ENCODE measurements at regions not wholly inside any gene's neighbourhood (a gene's known extent, or its start where the extent isn't known, plus 50 kb on each side); places are given as distances from the start of the nearest gene placed in this dataset.

- no peak overlapping the region for H2AFZ ChIP-seq
- no peaks in the 10 kb centered on the region for H3K27me3 ChIP-seq (ENCODE audit: control insufficient read depth, insufficient read depth, low read length)
- no peaks in the 10 kb centered on the region for H3K79me2 ChIP-seq
- no peak overlapping the region for H3K27ac ChIP-seq
- no peaks in the 10 kb centered on the region for H3K36me3 ChIP-seq (ENCODE audit: control insufficient read depth, insufficient read depth, low read length)
- no peak overlapping the region for H3K4me2 ChIP-seq (ENCODE audit: low read length)
- no peak overlapping the region for H3K4me3 ChIP-seq (ENCODE audit: low read depth, low read length)
- no peak overlapping the region for H3K9ac ChIP-seq
- H3K9me3 ChIP-seq (ENCODE audit: control insufficient read depth, low read length) = no peaks in the 10 kb centered on the region
- TF ChIP-seq CTCF (IDR thresholded peaks at IDR 0.05) = no peak
- no peaks in the 10 kb centered on the region for H3K4me1 ChIP-seq
These were observed 337.0 kb downstream of the PDGFC start for GRCh38 chr4:156634612-156635011.

- no peak overlapping the region for H3K4me2 ChIP-seq (ENCODE audit: low read length)
- no peaks in the 10 kb centered on the region for H3K27me3 ChIP-seq (ENCODE audit: control insufficient read depth, insufficient read depth, low read length)
- H3K4me3 ChIP-seq (ENCODE audit: low read depth, low read length) = no peak overlapping the region
- no peaks in the 10 kb centered on the region for H3K4me1 ChIP-seq
- no peak overlapping the region for H3K27ac ChIP-seq
- H3K79me2 ChIP-seq = no peaks in the 10 kb centered on the region
- H3K36me3 ChIP-seq (ENCODE audit: control insufficient read depth, insufficient read depth, low read length) = no peaks in the 10 kb centered on the region
- H3K9me3 ChIP-seq (ENCODE audit: control insufficient read depth, low read length) = no peaks in the 10 kb centered on the region
- no peak overlapping the region for H2AFZ ChIP-seq
- TF ChIP-seq CTCF (IDR thresholded peaks at IDR 0.05) = no peak
- no peak overlapping the region for H3K9ac ChIP-seq
These were observed 337.8 kb downstream of the PDGFC start for GRCh38 chr4:156633847-156634246.

- no peaks in the 10 kb centered on the region for H3K79me2 ChIP-seq
- TF ChIP-seq CTCF (IDR thresholded peaks at IDR 0.05) = no peak
- no peaks in the 10 kb centered on the region for H3K9me3 ChIP-seq (ENCODE audit: control insufficient read depth, low read length)
These were observed 342.7 kb downstream of the PDGFC start for GRCh38 chr4:156628858-156629257.

GRCh38 chr4:156623376-156623775, 348.2 kb downstream of the PDGFC start:
- H3K4me3 ChIP-seq (ENCODE audit: low read depth, low read length) = no peak overlapping the region
- TF ChIP-seq CTCF (IDR thresholded peaks at IDR 0.05) = no peak
- H3K9me3 ChIP-seq (ENCODE audit: control insufficient read depth, low read length) = no peaks in the 10 kb centered on the region
- no peak overlapping the region for H2AFZ ChIP-seq
- H3K27ac ChIP-seq = no peak overlapping the region
- no peak overlapping the region for H3K4me2 ChIP-seq (ENCODE audit: low read length)
- H3K79me2 ChIP-seq = no peaks in the 10 kb centered on the region
- H3K36me3 ChIP-seq (ENCODE audit: control insufficient read depth, insufficient read depth, low read length) = no peaks in the 10 kb centered on the region
- H3K4me1 ChIP-seq = no peaks in the 10 kb centered on the region
- H3K9ac ChIP-seq = no peak overlapping the region
- H3K27me3 ChIP-seq (ENCODE audit: control insufficient read depth, insufficient read depth, low read length) = no peaks in the 10 kb centered on the region

More at GRCh38 chr4:156628858-156629257, 342.7 kb downstream of the PDGFC start:
- H3K27me3 ChIP-seq (ENCODE audit: control insufficient read depth, insufficient read depth, low read length) = no peaks in the 10 kb centered on the region
- no peak overlapping the region for H3K27ac ChIP-seq
- no peaks in the 10 kb centered on the region for H3K4me1 ChIP-seq
- no peak overlapping the region for H3K4me2 ChIP-seq (ENCODE audit: low read length)
- no peak overlapping the region for H3K9ac ChIP-seq
- H3K36me3 ChIP-seq (ENCODE audit: control insufficient read depth, insufficient read depth, low read length) = no peaks in the 10 kb centered on the region
- H2AFZ ChIP-seq = no peak overlapping the region
- H3K4me3 ChIP-seq (ENCODE audit: low read depth, low read length) = no peak overlapping the region

GRCh38 chr4:156620786-156621185, 350.8 kb downstream of the PDGFC start:
- no peak for TF ChIP-seq CTCF (IDR thresholded peaks at IDR 0.05)
- Histone ChIP-seq H3K79me2 (no peaks in the 10 kb centered on the region), H3K27ac (no peak overlapping the region), H2AFZ (no peak overlapping the region), H3K36me3 (ENCODE audit: control insufficient read depth, insufficient read depth, low read length) (no peaks in the 10 kb centered on the region), H3K9ac (no peak overlapping the region), H3K27me3 (ENCODE audit: control insufficient read depth, insufficient read depth, low read length) (no peaks in the 10 kb centered on the region), H3K9me3 (ENCODE audit: control insufficient read depth, low read length) (no peaks in the 10 kb centered on the region), H3K4me3 (ENCODE audit: low read depth, low read length) (no peak overlapping the region), H3K4me1 (no peaks in the 10 kb centered on the region), H3K4me2 (ENCODE audit: low read length) (no peak overlapping the region)

All from parathyroid adenoma (tissue), 2 donors.